Testis (tissue), 2 donors: ENCODE measurements at regions not wholly inside any gene's neighbourhood (a gene's known extent, or its start where the extent isn't known, plus 50 kb on each side); places are given as distances from the start of the nearest gene placed in this dataset.

Experiments used
- DNase-seq: peaks from one replicate; pipeline ENCODE4 v3.0.0-alpha.2; 2019
- H3K27ac ChIP-seq, 2 donors: fragments of 200-600 bp; sonication (generic); one replicate each; pipeline ENCODE4 v1.5.1; 2019
- H3K27me3 ChIP-seq: fragments of 200-600 bp; sonication (generic); one replicate; pipeline ENCODE4 v1.5.1; 2019
- H3K36me3 ChIP-seq: fragments of 200-600 bp; sonication (generic); one replicate; pipeline ENCODE4 v1.5.1; 2017; ENCODE audit warnings: low read depth; ENCODE audit errors: missing control alignments
- H3K4me1 ChIP-seq: fragments of 200-600 bp; sonication (generic); one replicate; pipeline ENCODE4 v1.5.1; 2019
- H3K4me3 ChIP-seq, 2 donors: fragments of 200-600 bp; sonication (generic); one replicate each; pipeline ENCODE4 v1.5.1; 2017 to 2019
- H3K9me3 ChIP-seq: fragments of 200-600 bp; sonication (generic); one replicate; pipeline ENCODE4 v1.5.1; 2017
- CTCF ChIP-seq, 3 experiments: fragments of 450-650 bp in 2 of 3; fragments of 200-600 bp in 1 of 3; sonication (generic) in 1 of 3; IDR thresholded peaks; one replicate each; pipeline ENCODE4 v1.5.1; 2016 to 2019; ENCODE audit warnings: antibody characterized with exemption in 3 of 3, mild to moderate bottlenecking in 2 of 3, moderate library complexity in 1 of 3
- POLR2A ChIP-seq: fragments of 450-650 bp; IDR thresholded peaks from one replicate; pipeline ENCODE4 v1.6.1; 2017; ENCODE audit warnings: antibody characterized with exemption, mild to moderate bottlenecking, moderate library complexity
- WGBS, 2 donors: methylation state at CpG; one replicate each; pipeline ENCODE4 v1.1.5; 2018; 5-methylcytosine and 5-hydroxymethylcytosine counted together
- intact Hi-C: fragments of 100-400 bp; cut with DNase I; formaldehyde crosslinking; loops from one replicate; pipeline ENCODE4 v1.15.1; 2023; ENCODE audit warnings: low total_unique reads

DNA sequence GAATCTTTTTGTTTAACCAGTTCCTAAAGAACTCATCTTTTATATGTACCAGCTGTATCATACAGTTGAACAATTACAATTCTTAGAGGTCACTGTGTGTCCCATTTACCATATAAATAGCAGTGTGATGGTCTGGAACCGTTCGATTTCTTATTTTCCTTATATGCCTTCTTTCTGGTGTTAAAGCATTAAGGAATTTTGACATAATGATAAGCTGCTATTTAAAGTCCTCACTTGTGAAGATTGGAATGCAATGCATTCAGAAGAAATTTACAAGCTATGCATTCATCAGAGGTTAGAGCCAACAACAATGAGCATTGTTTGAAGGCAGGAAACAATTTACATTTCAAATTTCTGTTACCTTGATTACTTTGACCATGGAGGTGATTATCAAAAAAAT, 80.0 kb upstream of the PRICKLE1 start:
- no peaks in the 10 kb centered on the region for H3K9me3 ChIP-seq
- no peak for TF ChIP-seq POLR2A
- TF ChIP-seq CTCF (IDR thresholded peaks at IDR 0.05): no peak
- no peak overlapping the region for H3K27ac ChIP-seq
- intact Hi-C loops: no loop called here
- H3K36me3 ChIP-seq: no peaks in the 10 kb centered on the region
- H3K4me3 ChIP-seq: no peak overlapping the region
- H3K4me1 ChIP-seq: no peaks in the 10 kb centered on the region
- 29 to 56% methylated on average over 2 of the region's 2 CpGs for WGBS, 2 donors
- no peaks in the 10 kb centered on the region for H3K27me3 ChIP-seq
- DNase-seq: no peak

GRCh38 chr12:42666671-42667243, 77.2 kb upstream of the PRICKLE1 start:
- intact Hi-C loops: no loop called here
- no peak for DNase-seq
- WGBS, 2 donors: 87 to 94% methylated on average over 5 of the region's 5 CpGs
- Histone ChIP-seq H3K9me3 (no peaks in the 10 kb centered on the region), H3K27me3 (no peaks in the 10 kb centered on the region), H3K4me1 (no peaks in the 10 kb centered on the region), H3K36me3 (no peaks in the 10 kb centered on the region), H3K4me3 (no peak overlapping the region), H3K27ac (no peak overlapping the region)
- TF ChIP-seq POLR2A: no peak
- no peak for TF ChIP-seq CTCF (IDR thresholded peaks at IDR 0.05)

- H3K36me3 ChIP-seq: no peaks in the 10 kb centered on the region
- no peaks in the 10 kb centered on the region for H3K27me3 ChIP-seq
- H3K4me1 ChIP-seq: no peaks in the 10 kb centered on the region
- no peak overlapping the region for H3K4me3 ChIP-seq
- DNase-seq: no peak
- WGBS, 2 donors: 78 to 88% methylated on average over 3 of the region's 3 CpGs
- intact Hi-C loops: no loop called here
- H3K27ac ChIP-seq: no peak overlapping the region
- H3K9me3 ChIP-seq: no peaks in the 10 kb centered on the region
- TF ChIP-seq CTCF (IDR thresholded peaks at IDR 0.05) (no peak), POLR2A (no peak)
Measured at GRCh38 chr12:42663621-42664020, 74.1 kb upstream of the PRICKLE1 start.

- H3K4me1 ChIP-seq: no peaks in the 10 kb centered on the region
- WGBS, 2 donors: 63 to 66% methylated on average over 3 of the region's 3 CpGs
- H3K36me3 ChIP-seq: no peaks in the 10 kb centered on the region
- intact Hi-C loops: no loop called here
- no peak for DNase-seq
- no peaks in the 10 kb centered on the region for H3K27me3 ChIP-seq
- H3K27ac ChIP-seq: no peak overlapping the region
- no peak overlapping the region for H3K4me3 ChIP-seq
- TF ChIP-seq CTCF (IDR thresholded peaks at IDR 0.05) (no peak), POLR2A (no peak)
- no peaks in the 10 kb centered on the region for H3K9me3 ChIP-seq
Measured at GRCh38 chr12:42660968-42661937, 71.7 kb upstream of the PRICKLE1 start.
